NCI-H1105 (cell line): ENCODE measurements at regions not wholly inside any gene's neighbourhood (a gene's known extent, or its start where the extent isn't known, plus 50 kb on each side); places are given as distances from the start of the nearest gene placed in this dataset.
"Not testable (repeated sequence)": the region's sequence is repeated elsewhere in the genome, so short reads cannot be mapped to it uniquely, and the experiment has no call there.

Experiments
- DNase-seq: peaks from one replicate; lab custom pipeline; 2025; lab: John Stamatoyannopoulos, UW

GRCh38 chr7:32680259-32681173, 185.2 kb downstream of the AVL9 start:
- DNase-seq, result no peak

GRCh38 chr7:32679192-32679591, 183.9 kb downstream of the AVL9 start:
- no peak for DNase-seq

- no peak for DNase-seq
Measured at GRCh38 chr7:32677593-32677992, 182.3 kb downstream of the AVL9 start.

GRCh38 chr7:32676249-32676941, 181.1 kb downstream of the AVL9 start:
- DNase-seq, result no peak

- DNase-seq, result no peak
Measured at GRCh38 chr7:32673275-32673983, 178.1 kb downstream of the AVL9 start.

GRCh38 chr7:32670110-32671025, 175.1 kb downstream of the AVL9 start:
- DNase-seq, result no peak

- not testable (repeated sequence) for DNase-seq
Measured at GRCh38 chr7:32669173-32669870, 174.0 kb downstream of the AVL9 start.

GRCh38 chr7:32668387-32669097, 173.3 kb downstream of the AVL9 start:
- not testable (repeated sequence) for DNase-seq

GRCh38 chr7:32667586-32667985, 172.3 kb downstream of the AVL9 start:
- not testable (repeated sequence) for DNase-seq

GRCh38 chr7:32663805-32664211, 168.5 kb downstream of the AVL9 start:
- DNase-seq, result not testable (repeated sequence)

GRCh38 chr7:32662509-32662908, 167.2 kb downstream of the AVL9 start:
- not testable (repeated sequence) for DNase-seq

GRCh38 chr7:32661929-32662328, 166.6 kb downstream of the AVL9 start:
- no peak for DNase-seq

GRCh38 chr7:32661501-32661900, 166.2 kb downstream of the AVL9 start:
- no peak for DNase-seq

- DNase-seq, result no peak
Measured at GRCh38 chr7:32660936-32661335, 165.6 kb downstream of the AVL9 start.

- DNase-seq, result no peak
Measured at GRCh38 chr7:32659853-32660252, 164.6 kb downstream of the AVL9 start.

- DNase-seq, result no peak
Measured at GRCh38 chr7:32658467-32658869, 163.2 kb downstream of the AVL9 start.

- DNase-seq, result no peak
Measured at GRCh38 chr7:32658034-32658433, 162.7 kb downstream of the AVL9 start.

- DNase-seq, result not testable (repeated sequence)
Measured at GRCh38 chr7:32654549-32654948, 159.3 kb downstream of the AVL9 start.

- DNase-seq, result not testable (repeated sequence)
Measured at GRCh38 chr7:32650356-32650755, 155.1 kb downstream of the AVL9 start.
